ENCODE measurements at regions not wholly inside any gene's neighbourhood (a gene's known extent, or its start where the extent isn't known, plus 50 kb on each side); places are given as distances from the start of the nearest gene placed in this dataset.

DNA sequence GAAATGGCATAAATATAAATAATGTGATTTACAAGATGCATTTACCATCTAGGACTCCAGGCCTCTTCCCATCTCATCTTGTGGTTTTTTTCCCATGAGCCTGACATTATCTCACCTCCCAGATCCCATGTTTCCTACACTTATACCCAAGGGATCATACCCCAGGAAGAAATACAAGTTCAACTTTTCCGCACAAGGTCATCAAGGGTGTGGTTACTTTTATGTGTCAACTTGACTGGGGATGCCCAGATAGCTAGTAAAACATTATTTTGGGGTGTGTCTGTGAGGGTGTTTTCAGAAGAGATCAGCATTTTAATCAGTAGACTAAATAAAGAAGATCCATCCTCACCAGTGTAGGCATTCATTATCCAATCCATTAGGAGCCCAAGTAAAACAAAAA lies 176.3 kb upstream of the TNFAIP3 start:
- Histone ChIP-seq H3K9me3 (no peaks in the 10 kb centered on the region), H3K27me3 (ENCODE audit: insufficient read depth) (no peaks in the 10 kb centered on the region), H3K4me2 (no peak overlapping the region), H3K36me3 (replicated peaks in 1 of 2; ENCODE audit: control insufficient read depth in 1 of 2, insufficient read depth in 2 of 2, low read length in 1 of 2) (no peaks in the 10 kb centered on the region), H3K9ac (no peak overlapping the region), H3K4me3 (ENCODE audit: low read depth in 2 of 2, low read length in 1 of 2) (no peak overlapping the region), H3K4me1 (ENCODE audit: control insufficient read depth in 1 of 2, insufficient read depth in 2 of 2, low read depth in 1 of 2, low read length in 1 of 2) (no peaks in the 10 kb centered on the region), H3K27ac (ENCODE audit: low read depth in 2 of 2, low read length in 1 of 2) (no peak overlapping the region), H3F3A (replicated peaks; ENCODE audit: insufficient read depth) (no peaks in the 10 kb centered on the region), H2AFZ (ENCODE audit: low read depth) (no peak overlapping the region), H4K20me1 (ENCODE audit: insufficient read depth) (no peaks in the 10 kb centered on the region), H3K9me2 (no peaks in the 10 kb centered on the region), H3K79me2 (ENCODE audit: insufficient read depth) (no peaks in the 10 kb centered on the region)
- POLR2A ChIA-PET: no interaction called here
- CTCF ChIA-PET: interaction anchor here (0.7 kb wide), 1 partner anchor 12 kb away, joined by 3 read pairs; no protein-coding TSS in a partner anchor
- no peak for TF ChIP-seq RCOR1 (IDR thresholded peaks at IDR 0.05; ENCODE audit: low read length)
- TF ChIP-seq RAD21 (IDR thresholded peaks at IDR 0.05; ENCODE audit: low read length): no peak
- no peak for TF ChIP-seq JUND (IDR thresholded peaks at IDR 0.05)
- no peak for TF ChIP-seq TEAD4 (IDR thresholded peaks at IDR 0.05; ENCODE audit: borderline replicate concordance, insufficient read depth)
- no peak for TF ChIP-seq EZH2phosphoT487 (IDR thresholded peaks at IDR 0.05; ENCODE audit: borderline replicate concordance, low read depth)
- TF ChIP-seq GATA2 (CRISPR knock-in tag; IDR thresholded peaks at IDR 0.05): no peak
- TF ChIP-seq, protein P1, sequence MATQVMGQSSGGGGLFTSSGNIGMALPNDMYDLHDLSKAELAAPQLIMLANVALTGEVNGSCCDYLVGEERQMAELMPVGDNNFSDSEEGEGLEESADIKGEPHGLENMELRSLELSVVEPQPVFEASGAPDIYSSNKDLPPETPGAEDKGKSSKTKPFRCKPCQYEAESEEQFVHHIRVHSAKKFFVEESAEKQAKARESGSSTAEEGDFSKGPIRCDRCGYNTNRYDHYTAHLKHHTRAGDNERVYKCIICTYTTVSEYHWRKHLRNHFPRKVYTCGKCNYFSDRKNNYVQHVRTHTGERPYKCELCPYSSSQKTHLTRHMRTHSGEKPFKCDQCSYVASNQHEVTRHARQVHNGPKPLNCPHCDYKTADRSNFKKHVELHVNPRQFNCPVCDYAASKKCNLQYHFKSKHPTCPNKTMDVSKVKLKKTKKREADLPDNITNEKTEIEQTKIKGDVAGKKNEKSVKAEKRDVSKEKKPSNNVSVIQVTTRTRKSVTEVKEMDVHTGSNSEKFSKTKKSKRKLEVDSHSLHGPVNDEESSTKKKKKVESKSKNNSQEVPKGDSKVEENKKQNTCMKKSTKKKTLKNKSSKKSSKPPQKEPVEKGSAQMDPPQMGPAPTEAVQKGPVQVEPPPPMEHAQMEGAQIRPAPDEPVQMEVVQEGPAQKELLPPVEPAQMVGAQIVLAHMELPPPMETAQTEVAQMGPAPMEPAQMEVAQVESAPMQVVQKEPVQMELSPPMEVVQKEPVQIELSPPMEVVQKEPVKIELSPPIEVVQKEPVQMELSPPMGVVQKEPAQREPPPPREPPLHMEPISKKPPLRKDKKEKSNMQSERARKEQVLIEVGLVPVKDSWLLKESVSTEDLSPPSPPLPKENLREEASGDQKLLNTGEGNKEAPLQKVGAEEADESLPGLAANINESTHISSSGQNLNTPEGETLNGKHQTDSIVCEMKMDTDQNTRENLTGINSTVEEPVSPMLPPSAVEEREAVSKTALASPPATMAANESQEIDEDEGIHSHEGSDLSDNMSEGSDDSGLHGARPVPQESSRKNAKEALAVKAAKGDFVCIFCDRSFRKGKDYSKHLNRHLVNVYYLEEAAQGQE (IDR thresholded peaks at IDR 0.05; ENCODE audit: low read depth, low read length): no peak
- TF ChIP-seq, protein P2, sequence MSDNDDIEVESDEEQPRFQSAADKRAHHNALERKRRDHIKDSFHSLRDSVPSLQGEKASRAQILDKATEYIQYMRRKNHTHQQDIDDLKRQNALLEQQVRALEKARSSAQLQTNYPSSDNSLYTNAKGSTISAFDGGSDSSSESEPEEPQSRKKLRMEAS (IDR thresholded peaks at IDR 0.05; ENCODE audit: low read depth): no peak
- TF ChIP-seq, protein P3, sequence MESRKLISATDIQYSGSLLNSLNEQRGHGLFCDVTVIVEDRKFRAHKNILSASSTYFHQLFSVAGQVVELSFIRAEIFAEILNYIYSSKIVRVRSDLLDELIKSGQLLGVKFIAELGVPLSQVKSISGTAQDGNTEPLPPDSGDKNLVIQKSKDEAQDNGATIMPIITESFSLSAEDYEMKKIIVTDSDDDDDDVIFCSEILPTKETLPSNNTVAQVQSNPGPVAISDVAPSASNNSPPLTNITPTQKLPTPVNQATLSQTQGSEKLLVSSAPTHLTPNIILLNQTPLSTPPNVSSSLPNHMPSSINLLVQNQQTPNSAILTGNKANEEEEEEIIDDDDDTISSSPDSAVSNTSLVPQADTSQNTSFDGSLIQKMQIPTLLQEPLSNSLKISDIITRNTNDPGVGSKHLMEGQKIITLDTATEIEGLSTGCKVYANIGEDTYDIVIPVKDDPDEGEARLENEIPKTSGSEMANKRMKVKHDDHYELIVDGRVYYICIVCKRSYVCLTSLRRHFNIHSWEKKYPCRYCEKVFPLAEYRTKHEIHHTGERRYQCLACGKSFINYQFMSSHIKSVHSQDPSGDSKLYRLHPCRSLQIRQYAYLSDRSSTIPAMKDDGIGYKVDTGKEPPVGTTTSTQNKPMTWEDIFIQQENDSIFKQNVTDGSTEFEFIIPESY (IDR thresholded peaks at IDR 0.05; ENCODE audit: borderline replicate concordance, low read depth): no peak
- no peak for TF ChIP-seq TCF12 (IDR thresholded peaks at IDR 0.05)
- TF ChIP-seq FOXM1 (IDR thresholded peaks at IDR 0.05; ENCODE audit: low read depth): no peak
- TF ChIP-seq, protein P4, sequence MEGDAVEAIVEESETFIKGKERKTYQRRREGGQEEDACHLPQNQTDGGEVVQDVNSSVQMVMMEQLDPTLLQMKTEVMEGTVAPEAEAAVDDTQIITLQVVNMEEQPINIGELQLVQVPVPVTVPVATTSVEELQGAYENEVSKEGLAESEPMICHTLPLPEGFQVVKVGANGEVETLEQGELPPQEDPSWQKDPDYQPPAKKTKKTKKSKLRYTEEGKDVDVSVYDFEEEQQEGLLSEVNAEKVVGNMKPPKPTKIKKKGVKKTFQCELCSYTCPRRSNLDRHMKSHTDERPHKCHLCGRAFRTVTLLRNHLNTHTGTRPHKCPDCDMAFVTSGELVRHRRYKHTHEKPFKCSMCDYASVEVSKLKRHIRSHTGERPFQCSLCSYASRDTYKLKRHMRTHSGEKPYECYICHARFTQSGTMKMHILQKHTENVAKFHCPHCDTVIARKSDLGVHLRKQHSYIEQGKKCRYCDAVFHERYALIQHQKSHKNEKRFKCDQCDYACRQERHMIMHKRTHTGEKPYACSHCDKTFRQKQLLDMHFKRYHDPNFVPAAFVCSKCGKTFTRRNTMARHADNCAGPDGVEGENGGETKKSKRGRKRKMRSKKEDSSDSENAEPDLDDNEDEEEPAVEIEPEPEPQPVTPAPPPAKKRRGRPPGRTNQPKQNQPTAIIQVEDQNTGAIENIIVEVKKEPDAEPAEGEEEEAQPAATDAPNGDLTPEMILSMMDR (IDR thresholded peaks at IDR 0.05): no peak
- no peak for TF ChIP-seq FOSL2 (IDR thresholded peaks at IDR 0.05; ENCODE audit: borderline replicate concordance, low read depth)
- no peak for TF ChIP-seq RFX5 (IDR thresholded peaks at IDR 0.05; ENCODE audit: low read length)
- no peak for TF ChIP-seq SIN3A (IDR thresholded peaks at IDR 0.05; ENCODE audit: borderline replicate concordance, low read depth, low read length)
- WGBS (ENCODE audit: low lambda C conversion rate): 8% methylated on average over 1 of the region's 1 CpG
- no peak for DNase-seq

Measured in SK-N-SH (cell line).